ENCODE measurements at regions not wholly inside any gene's neighbourhood (a gene's known extent, or its start where the extent isn't known, plus 50 kb on each side); places are given as distances from the start of the nearest gene placed in this dataset.

- no peak for TF ChIP-seq CTCF (conservative IDR thresholded peaks at IDR 0.05; ENCODE audit: low read depth, low read length)
- TF ChIP-seq EZH2 (IDR thresholded peaks at IDR 0.05; ENCODE audit: borderline replicate concordance, low read depth, low read length, poor library complexity, severe bottlenecking): no peak
Measured at GRCh38 chrX:2628751-2629315, 62.3 kb upstream of the CD99 start.

Data from A673 (cell line).